Suprapubic skin (tissue), 4 donors: ENCODE measurements at regions not wholly inside any gene's neighbourhood (a gene's known extent, or its start where the extent isn't known, plus 50 kb on each side); places are given as distances from the start of the nearest gene placed in this dataset.

Source experiments
- DNase-seq, 2 donors: peaks; one replicate each; pipeline ENCODE4 v3.0.0-alpha.2; 2019; ENCODE audit warnings: low spot score in 2 of 2
- H3K27ac ChIP-seq: fragments of 200-600 bp; sonication (generic); one replicate; pipeline ENCODE4 v1.5.1; 2019
- H3K27me3 ChIP-seq: fragments of 200-600 bp; sonication (generic); one replicate; pipeline ENCODE4 v1.5.1; 2019
- H3K36me3 ChIP-seq: fragments of 200-600 bp; sonication (generic); one replicate; pipeline ENCODE4 v1.5.1; 2019
- H3K4me1 ChIP-seq: fragments of 200-600 bp; sonication (generic); one replicate; pipeline ENCODE4 v1.5.1; 2019
- H3K4me3 ChIP-seq: fragments of 200-600 bp; sonication (generic); one replicate; pipeline ENCODE4 v1.5.1; 2019; ENCODE audit warnings: mild to moderate bottlenecking
- H3K9me3 ChIP-seq: fragments of 200-600 bp; sonication (generic); one replicate; pipeline ENCODE4 v1.5.1; 2019
- EP300 ChIP-seq: sonication (generic); formaldehyde crosslinking; IDR thresholded peaks from one replicate; pipeline ENCODE4 v1.6.1; 2017; ENCODE audit warnings: antibody characterized with exemption
- POLR2A ChIP-seq, 2 donors: fragments of 450-650 bp; IDR thresholded peaks; one replicate each; pipeline ENCODE4 v1.6.1; 2017; ENCODE audit warnings: antibody characterized with exemption in 2 of 2, mild to moderate bottlenecking in 2 of 2, moderate library complexity in 2 of 2
- POLR2AphosphoS5 ChIP-seq, 3 donors: sonication (generic); formaldehyde crosslinking; IDR thresholded peaks; one replicate each; pipeline ENCODE4 v1.6.1; 2017; ENCODE audit warnings: antibody characterized with exemption in 3 of 3
- WGBS: methylation state at CpG from one replicate; pipeline ENCODE4 v1.1.5; 2018; 5-methylcytosine and 5-hydroxymethylcytosine counted together
- TF ChIP-seq, protein P1 (sequence below), 2 donors: fragments of 200-600 bp in 1 of 2; fragments of 450-650 bp in 1 of 2; sonication (generic) in 1 of 2; IDR thresholded peaks; one replicate each; pipeline ENCODE4 v1.5.1; 2016 to 2019; ENCODE audit warnings: antibody characterized with exemption in 2 of 2, mild to moderate bottlenecking in 1 of 2, moderate library complexity in 1 of 2

- no peak for TF ChIP-seq EP300
- TF ChIP-seq, protein P1, sequence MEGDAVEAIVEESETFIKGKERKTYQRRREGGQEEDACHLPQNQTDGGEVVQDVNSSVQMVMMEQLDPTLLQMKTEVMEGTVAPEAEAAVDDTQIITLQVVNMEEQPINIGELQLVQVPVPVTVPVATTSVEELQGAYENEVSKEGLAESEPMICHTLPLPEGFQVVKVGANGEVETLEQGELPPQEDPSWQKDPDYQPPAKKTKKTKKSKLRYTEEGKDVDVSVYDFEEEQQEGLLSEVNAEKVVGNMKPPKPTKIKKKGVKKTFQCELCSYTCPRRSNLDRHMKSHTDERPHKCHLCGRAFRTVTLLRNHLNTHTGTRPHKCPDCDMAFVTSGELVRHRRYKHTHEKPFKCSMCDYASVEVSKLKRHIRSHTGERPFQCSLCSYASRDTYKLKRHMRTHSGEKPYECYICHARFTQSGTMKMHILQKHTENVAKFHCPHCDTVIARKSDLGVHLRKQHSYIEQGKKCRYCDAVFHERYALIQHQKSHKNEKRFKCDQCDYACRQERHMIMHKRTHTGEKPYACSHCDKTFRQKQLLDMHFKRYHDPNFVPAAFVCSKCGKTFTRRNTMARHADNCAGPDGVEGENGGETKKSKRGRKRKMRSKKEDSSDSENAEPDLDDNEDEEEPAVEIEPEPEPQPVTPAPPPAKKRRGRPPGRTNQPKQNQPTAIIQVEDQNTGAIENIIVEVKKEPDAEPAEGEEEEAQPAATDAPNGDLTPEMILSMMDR (IDR thresholded peaks at IDR 0.05) = no peak
- TF ChIP-seq POLR2AphosphoS5 (IDR thresholded peaks at IDR 0.05) = no peak
- no peak for TF ChIP-seq POLR2A (IDR thresholded peaks at IDR 0.05)
- H3K27me3 ChIP-seq = no peaks in the 10 kb centered on the region
- no peaks in the 10 kb centered on the region for H3K4me1 ChIP-seq
- no peaks in the 10 kb centered on the region for H3K9me3 ChIP-seq
- no peak overlapping the region for H3K27ac ChIP-seq
- no peak for DNase-seq
- WGBS = 70% methylated on average over 6 of the region's 6 CpGs
- H3K4me3 ChIP-seq = no peak overlapping the region
- H3K36me3 ChIP-seq = no peaks in the 10 kb centered on the region
These were observed 280.2 kb downstream of the CDK5RAP2 start for GRCh38 chr9:120299785-120300184.

DNA sequence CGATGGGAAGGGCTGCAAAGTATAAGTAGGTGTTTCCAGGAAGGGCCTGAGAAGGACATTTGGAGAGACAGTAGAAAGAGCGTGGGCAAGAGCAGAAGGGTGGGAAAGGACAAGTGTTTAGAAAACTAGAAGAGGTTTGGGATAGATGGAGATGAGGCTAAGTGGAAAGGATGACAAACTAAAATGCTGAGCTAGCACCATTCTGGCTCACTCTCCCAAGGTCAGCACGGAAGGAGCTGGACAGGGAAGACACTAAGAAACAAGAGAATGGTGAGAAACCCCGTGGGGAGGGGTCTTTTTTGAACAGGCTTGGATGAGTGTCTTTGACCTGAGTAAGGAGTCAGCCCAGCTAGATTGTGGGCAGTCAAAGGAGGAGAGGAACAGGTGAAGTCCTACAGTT is 286.0 kb downstream of the CDK5RAP2 start:
- WGBS = 76% methylated on average over 4 of the region's 4 CpGs

GRCh38 chr9:120292606-120293005 is 287.4 kb downstream of the CDK5RAP2 start:
- no peak for DNase-seq
- Histone ChIP-seq H3K9me3 (no peaks in the 10 kb centered on the region), H3K27me3 (no peaks in the 10 kb centered on the region), H3K27ac (no peak overlapping the region), H3K4me1 (no peaks in the 10 kb centered on the region), H3K36me3 (no peaks in the 10 kb centered on the region), H3K4me3 (no peak overlapping the region)
- 41% methylated on average over 1 of the region's 1 CpG for WGBS
- TF ChIP-seq POLR2A (IDR thresholded peaks at IDR 0.05) = no peak
- TF ChIP-seq, protein P1 (IDR thresholded peaks at IDR 0.05) = no peak
- no peak for TF ChIP-seq EP300

More for the DNA sequence above, 286.0 kb downstream of the CDK5RAP2 start:
- Histone ChIP-seq H3K27me3 (no peaks in the 10 kb centered on the region), H3K9me3 (no peaks in the 10 kb centered on the region), H3K27ac (no peak overlapping the region), H3K36me3 (no peaks in the 10 kb centered on the region), H3K4me3 (no peak overlapping the region), H3K4me1 (no peaks in the 10 kb centered on the region)
- no peak for DNase-seq
- TF ChIP-seq POLR2A (IDR thresholded peaks at IDR 0.05) (no peak), EP300 (no peak), POLR2AphosphoS5 (IDR thresholded peaks at IDR 0.05) (no peak)
- TF ChIP-seq, protein P1 (IDR thresholded peaks at IDR 0.05) = no peak

DNA sequence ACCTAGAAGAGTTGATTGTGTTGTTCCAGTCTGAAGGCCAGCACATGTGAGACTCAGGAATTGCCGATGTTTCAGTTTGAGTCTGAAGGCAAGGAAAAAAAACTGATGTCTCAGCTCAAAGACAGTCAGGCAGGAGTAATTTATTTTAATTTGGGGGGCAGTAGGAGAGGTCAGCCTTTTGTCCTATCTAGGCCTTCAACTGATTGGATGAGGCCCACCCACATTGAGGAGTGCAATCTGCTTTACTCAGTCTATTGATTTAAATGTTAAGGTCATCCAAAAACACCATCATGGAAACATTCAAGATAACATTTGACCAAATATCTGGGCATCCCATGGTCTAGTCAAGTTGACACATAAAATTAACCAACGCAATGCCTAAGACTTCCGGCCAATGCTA is 288.9 kb downstream of the CDK5RAP2 start:
- DNase-seq = no peak
- no peaks in the 10 kb centered on the region for H3K27me3 ChIP-seq
- no peak overlapping the region for H3K4me3 ChIP-seq
- H3K9me3 ChIP-seq = no peaks in the 10 kb centered on the region
- no peak for TF ChIP-seq POLR2AphosphoS5 (IDR thresholded peaks at IDR 0.05)
- TF ChIP-seq POLR2A (IDR thresholded peaks at IDR 0.05) = no peak
- TF ChIP-seq, protein P1 (IDR thresholded peaks at IDR 0.05) = no peak
- no peak for TF ChIP-seq EP300
- no peak overlapping the region for H3K27ac ChIP-seq
- 97% methylated on average over 3 of the region's 3 CpGs for WGBS
- H3K36me3 ChIP-seq = no peaks in the 10 kb centered on the region
- no peaks in the 10 kb centered on the region for H3K4me1 ChIP-seq

- Histone ChIP-seq H3K27me3 (no peaks in the 10 kb centered on the region), H3K4me3 (no peak overlapping the region), H3K27ac (no peak overlapping the region), H3K4me1 (no peaks in the 10 kb centered on the region), H3K9me3 (no peaks in the 10 kb centered on the region), H3K36me3 (no peaks in the 10 kb centered on the region)
- 39% methylated on average over 9 of the region's 9 CpGs for WGBS
- TF ChIP-seq, protein P1 (IDR thresholded peaks at IDR 0.05) = no peak
- no peak for TF ChIP-seq POLR2AphosphoS5 (IDR thresholded peaks at IDR 0.05)
- no peak for TF ChIP-seq EP300
- no peak for TF ChIP-seq POLR2A (IDR thresholded peaks at IDR 0.05)
- no peak for DNase-seq
These were observed 289.7 kb downstream of the CDK5RAP2 start for GRCh38 chr9:120289990-120290975.
